SK-N-SH treated with all-trans-retinoic acid at 6 μM for 48 hours (cell line): ENCODE measurements at regions not wholly inside any gene's neighbourhood (a gene's known extent, or its start where the extent isn't known, plus 50 kb on each side); places are given as distances from the start of the nearest gene placed in this dataset.

Experiments
- ATAC-seq: fragments of 200-7000 bp; cut with Tn5 transposase; 3 replicates; pipeline ENCODE4 v1.9.1; 2020; ENCODE audit warnings: mild to moderate bottlenecking, moderate library complexity
- ARNTL ChIP-seq: fragments of 450-650 bp; formaldehyde crosslinking; IDR thresholded peaks from 2 replicates; pipeline ENCODE4 v1.5.0; 2020; ENCODE audit warnings: low read depth, mild to moderate bottlenecking, moderate library complexity, borderline replicate concordance
- BACH2 ChIP-seq: fragments of 250-450 bp; sonication (Bioruptor Pico); IDR thresholded peaks from 2 replicates; pipeline ENCODE4 v1.9.0; 2021; ENCODE audit warnings: mild to moderate bottlenecking, borderline replicate concordance
- CREB5 ChIP-seq: fragments of 250-450 bp; sonication (Bioruptor Pico); IDR thresholded peaks from 2 replicates; pipeline ENCODE4 v1.5.1; 2020; ENCODE audit warnings: low read depth, mild to moderate bottlenecking, moderate library complexity
- CSDC2 ChIP-seq: fragments of 250-450 bp; sonication (Bioruptor Pico); IDR thresholded peaks from 2 replicates; pipeline ENCODE4 v1.5.0; 2020; ENCODE audit warnings: mild to moderate bottlenecking, moderate library complexity
- CSRNP3 ChIP-seq: fragments of 250-450 bp; sonication (Bioruptor Pico); IDR thresholded peaks from 2 replicates; pipeline ENCODE4 v1.5.1; 2021; ENCODE audit warnings: mild to moderate bottlenecking, moderate library complexity
- ESRRG ChIP-seq: fragments of 250-450 bp; sonication (Bioruptor Pico); IDR thresholded peaks from 2 replicates; pipeline ENCODE4 v1.6.1; 2021; ENCODE audit warnings: mild to moderate bottlenecking
- GLIS3 ChIP-seq: fragments of 250-450 bp; sonication (Bioruptor Pico); IDR thresholded peaks from 2 replicates; pipeline ENCODE4 v1.5.0; 2020; ENCODE audit warnings: mild to moderate bottlenecking, moderate library complexity
- ISL1 ChIP-seq: fragments of 250-450 bp; sonication (Bioruptor Pico); IDR thresholded peaks from 2 replicates; pipeline ENCODE4 v2.1.2; 2022; ENCODE audit warnings: mild to moderate bottlenecking, moderate library complexity
- OSR1 ChIP-seq: fragments of 250-450 bp; sonication (Bioruptor Pico); IDR thresholded peaks from 2 replicates; pipeline ENCODE4 v1.8.0; 2022; ENCODE audit warnings: moderate library complexity, mild to moderate bottlenecking, inconsistent platforms
- PATZ1 ChIP-seq: fragments of 250-450 bp; sonication (Bioruptor Pico); IDR thresholded peaks from 2 replicates; pipeline ENCODE4 v1.8.0; 2020; ENCODE audit warnings: mild to moderate bottlenecking, moderate library complexity, borderline replicate concordance
- POU6F1 ChIP-seq: fragments of 250-450 bp; sonication (Bioruptor Pico); IDR thresholded peaks from 2 replicates; pipeline ENCODE4 v1.8.0; 2021; ENCODE audit warnings: low read depth, mild to moderate bottlenecking, moderate library complexity, borderline replicate concordance
- RARB ChIP-seq: fragments of 250-450 bp; sonication (Bioruptor Pico); IDR thresholded peaks from 2 replicates; pipeline ENCODE4 v1.8.0; 2021; ENCODE audit warnings: mild to moderate bottlenecking, moderate library complexity
- SNAI2 ChIP-seq: fragments of 250-450 bp; sonication (Bioruptor Pico); IDR thresholded peaks from 2 replicates; pipeline ENCODE4 v1.5.0; 2020; ENCODE audit warnings: mild to moderate bottlenecking, moderate library complexity
- TCF4 ChIP-seq: fragments of 250-450 bp; sonication (Bioruptor Pico); IDR thresholded peaks from 2 replicates; pipeline ENCODE4 v1.8.0; 2021; ENCODE audit warnings: mild to moderate bottlenecking, moderate library complexity, borderline replicate concordance
- TOX ChIP-seq: fragments of 250-450 bp; sonication (Bioruptor Pico); IDR thresholded peaks from 2 replicates; pipeline ENCODE4 v1.8.0; 2021; ENCODE audit warnings: mild to moderate bottlenecking, moderate library complexity, borderline replicate concordance
- TSHZ2 ChIP-seq: fragments of 250-450 bp; sonication (Bioruptor Pico); IDR thresholded peaks from 2 replicates; pipeline ENCODE4 v1.5.0; 2020; ENCODE audit warnings: mild to moderate bottlenecking, moderate library complexity
- ZC3H10 ChIP-seq: fragments of 250-450 bp; sonication (Bioruptor Pico); IDR thresholded peaks from 2 replicates; pipeline ENCODE4 v1.5.1; 2021; ENCODE audit warnings: mild to moderate bottlenecking, moderate library complexity
- ZFP3 ChIP-seq: fragments of 250-450 bp; sonication (Bioruptor Pico); IDR thresholded peaks from 2 replicates; pipeline ENCODE4 v1.5.0; 2020; ENCODE audit warnings: mild to moderate bottlenecking, moderate library complexity
- ZFP30 ChIP-seq: fragments of 450-650 bp; formaldehyde crosslinking; IDR thresholded peaks from 2 replicates; pipeline ENCODE4 v1.5.0; 2022; ENCODE audit warnings: mild to moderate bottlenecking, moderate library complexity
- ZNF565 ChIP-seq: fragments of 450-650 bp; formaldehyde crosslinking; conservative IDR thresholded peaks from 2 replicates; pipeline ENCODE4 v1.5.0; 2020; ENCODE audit warnings: low read depth, mild to moderate bottlenecking, moderate library complexity
- ZNF70 ChIP-seq: fragments of 450-650 bp; formaldehyde crosslinking; IDR thresholded peaks from 2 replicates; pipeline ENCODE4 v1.5.0; 2020; ENCODE audit warnings: mild to moderate bottlenecking, moderate library complexity
- ZNF8 ChIP-seq: fragments of 450-650 bp; formaldehyde crosslinking; IDR thresholded peaks from 2 replicates; pipeline ENCODE4 v1.5.0; 2020; ENCODE audit warnings: mild to moderate bottlenecking, moderate library complexity

GRCh38 chr4:178937130-178937529, 1494.9 kb upstream of the AGA start:
- ATAC-seq: no peak
- TF ChIP-seq CSDC2: no peak
- no peak for TF ChIP-seq RARB (CRISPR knock-in tag)
- TF ChIP-seq ZFP3: no peak
- TF ChIP-seq TSHZ2 (CRISPR knock-in tag): no peak
- TF ChIP-seq GLIS3 (CRISPR knock-in tag): no peak
- no peak for TF ChIP-seq ZFP30 (CRISPR knock-in tag)
- TF ChIP-seq TOX (CRISPR knock-in tag): no peak
- no peak for TF ChIP-seq CSRNP3 (CRISPR knock-in tag)
- TF ChIP-seq CREB5 (CRISPR knock-in tag): no peak
- TF ChIP-seq ZC3H10 (CRISPR knock-in tag): no peak
- no peak for TF ChIP-seq ZNF565 (CRISPR knock-in tag)
- TF ChIP-seq ZNF8 (CRISPR knock-in tag): no peak
- no peak for TF ChIP-seq PATZ1 (CRISPR knock-in tag)
- no peak for TF ChIP-seq SNAI2 (CRISPR knock-in tag)
- TF ChIP-seq, all 23 proteins: peak for 0

- no peak for ATAC-seq
- TF ChIP-seq SNAI2 (CRISPR knock-in tag): no peak
- no peak for TF ChIP-seq ESRRG (CRISPR knock-in tag)
- no peak for TF ChIP-seq ZFP3
- TF ChIP-seq GLIS3 (CRISPR knock-in tag): no peak
- TF ChIP-seq ZNF70: no peak
- TF ChIP-seq CREB5 (CRISPR knock-in tag): no peak
- TF ChIP-seq ZNF8 (CRISPR knock-in tag): no peak
- no peak for TF ChIP-seq ISL1 (CRISPR knock-in tag)
- TF ChIP-seq POU6F1: no peak
- no peak for TF ChIP-seq PATZ1 (CRISPR knock-in tag)
- no peak for TF ChIP-seq ZNF565 (CRISPR knock-in tag)
- TF ChIP-seq BACH2 (CRISPR knock-in tag): no peak
- no peak for TF ChIP-seq TCF4
- TF ChIP-seq CSDC2: no peak
- no peak for TF ChIP-seq ZC3H10 (CRISPR knock-in tag)
- TF ChIP-seq ZFP30 (CRISPR knock-in tag): no peak
- no peak for TF ChIP-seq ARNTL (CRISPR knock-in tag)
- no peak for TF ChIP-seq OSR1
- no peak for TF ChIP-seq TOX (CRISPR knock-in tag)
These were observed 1499.7 kb upstream of the AGA start for GRCh38 chr4:178941975-178942374.
